ENCODE measurements at regions not wholly inside any gene's neighbourhood (a gene's known extent, or its start where the extent isn't known, plus 50 kb on each side); places are given as distances from the start of the nearest gene placed in this dataset.

DNA sequence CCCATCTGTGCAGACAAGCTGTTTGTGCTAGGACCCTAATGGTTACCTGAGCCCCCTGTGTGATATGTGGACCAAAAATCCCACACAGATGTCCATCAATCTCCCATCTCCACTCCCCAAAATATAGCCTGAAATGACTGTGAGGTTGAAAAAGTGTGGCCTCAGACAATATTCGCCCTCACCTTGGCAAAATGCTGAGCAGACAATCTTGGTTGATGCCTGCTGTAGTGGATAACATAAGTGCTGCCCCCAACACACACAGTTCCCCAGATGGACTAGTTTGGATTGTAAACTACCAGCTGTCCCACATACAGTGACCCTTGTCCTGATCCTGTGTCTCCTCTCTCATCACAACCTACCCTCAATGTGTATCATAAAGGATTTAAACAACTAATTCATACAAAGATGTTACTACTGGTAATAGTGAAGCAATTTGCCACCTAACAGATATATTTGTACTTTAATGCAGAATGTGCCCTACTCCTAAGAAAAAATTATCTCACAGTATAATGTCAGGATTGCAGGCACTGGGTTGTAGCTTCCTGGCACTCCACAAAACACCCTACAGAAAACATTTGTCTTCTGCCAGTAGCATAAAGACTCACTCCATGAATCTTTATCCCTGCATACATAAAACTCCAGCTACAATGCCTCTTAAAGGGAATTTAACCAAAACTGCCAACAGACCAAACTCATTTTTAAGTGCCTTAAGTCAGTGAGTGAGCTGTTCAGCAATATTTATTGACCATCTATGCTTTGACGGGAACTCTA lies 161.6 kb downstream of the FBXO15 start:
- TF ChIP-seq CTCF (IDR thresholded peaks at IDR 0.05) (no peak), POLR2A (IDR thresholded peaks at IDR 0.05) (no peak)

Data from transverse colon (tissue), 3 donors.